ENCODE measurements at regions not wholly inside any gene's neighbourhood (a gene's known extent, or its start where the extent isn't known, plus 50 kb on each side); places are given as distances from the start of the nearest gene placed in this dataset.

DNA sequence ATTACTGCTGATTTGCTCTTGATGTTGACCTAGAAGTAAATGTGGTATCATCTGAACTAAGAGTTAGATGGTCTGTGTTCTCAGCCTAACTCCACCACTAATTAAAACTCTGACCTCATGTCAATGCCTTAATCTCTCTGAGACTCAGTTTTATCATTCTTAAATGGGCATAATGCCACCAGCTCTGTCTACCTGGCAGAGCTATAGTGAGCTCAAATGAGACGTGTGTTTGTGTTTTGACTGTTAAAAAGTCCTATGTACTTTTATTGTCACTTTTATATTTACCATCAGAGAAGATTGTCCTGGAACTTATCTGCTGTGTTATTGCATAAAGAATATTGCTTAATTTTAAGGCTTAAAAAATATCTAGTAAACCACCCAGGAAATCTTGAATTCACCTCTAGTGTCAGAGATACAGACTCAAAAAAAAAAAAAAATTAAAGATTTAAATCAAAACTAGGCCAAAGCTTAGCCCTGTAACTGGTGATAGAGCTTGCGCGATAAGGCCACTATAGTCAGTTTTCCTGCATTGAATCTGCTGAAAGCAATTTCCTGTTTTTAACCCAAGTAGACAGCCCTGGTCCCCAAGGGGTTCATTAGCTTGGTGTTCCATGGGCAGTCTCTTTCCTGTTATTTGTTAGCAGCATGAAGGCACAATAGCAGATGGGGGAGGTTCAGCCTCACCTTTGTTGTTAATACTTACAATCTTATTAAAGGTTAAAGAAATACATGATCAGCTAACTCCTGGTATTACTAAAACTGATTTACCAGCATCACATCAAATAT is 261.8 kb downstream of the ATP23 start:
- no peak for DNase-seq (ENCODE audit: low read depth)
- H3K4me3 ChIP-seq (ENCODE audit: low read depth, low read length): no peak overlapping the region
- TF ChIP-seq CTCF (IDR thresholded peaks at IDR 0.05; ENCODE audit: insufficient read depth, low read depth, low read length, missing control alignments): no peak

- no peak for TF ChIP-seq CTCF (IDR thresholded peaks at IDR 0.05; ENCODE audit: insufficient read depth, low read depth, low read length, missing control alignments)
- DNase-seq (ENCODE audit: low read depth): no peak
Measured at GRCh38 chr12:58204071-58204470, 262.7 kb downstream of the ATP23 start.

DNA sequence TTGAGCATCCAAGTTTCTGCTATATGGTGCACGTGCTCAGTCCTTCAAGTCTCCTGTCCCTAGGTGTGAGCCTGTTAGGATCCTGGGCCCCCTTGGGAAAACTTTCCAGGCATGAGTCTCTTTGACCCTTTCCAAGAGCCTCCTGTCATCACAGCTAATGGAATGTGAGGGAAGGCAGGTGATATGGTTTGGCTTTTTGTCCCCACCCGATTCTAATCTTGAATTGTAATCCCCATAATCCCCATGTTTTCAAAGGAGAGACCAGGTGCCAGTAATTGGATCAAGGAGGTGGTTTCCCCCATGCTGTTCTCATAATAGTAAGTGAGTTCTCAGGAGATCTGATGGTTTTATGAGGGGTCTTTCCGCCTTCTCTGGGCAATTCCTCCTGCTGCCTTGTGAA is 265.5 kb downstream of the ATP23 start:
- no peak for DNase-seq (ENCODE audit: low read depth)
- H3K4me3 ChIP-seq (ENCODE audit: low read depth, low read length): no peak overlapping the region
- TF ChIP-seq CTCF (IDR thresholded peaks at IDR 0.05; ENCODE audit: insufficient read depth, low read depth, low read length, missing control alignments): no peak

More at GRCh38 chr12:58204071-58204470, 262.7 kb downstream of the ATP23 start:
- H3K4me3 ChIP-seq (ENCODE audit: low read depth, low read length): no peak overlapping the region

GRCh38 chr12:58211211-58211610 is 269.8 kb downstream of the ATP23 start:
- no peak for DNase-seq (ENCODE audit: low read depth)
- no peak for TF ChIP-seq CTCF (IDR thresholded peaks at IDR 0.05; ENCODE audit: insufficient read depth, low read depth, low read length, missing control alignments)
- H3K4me3 ChIP-seq (ENCODE audit: low read depth, low read length): no peak overlapping the region

- TF ChIP-seq CTCF (IDR thresholded peaks at IDR 0.05; ENCODE audit: insufficient read depth, low read depth, low read length, missing control alignments): no peak
- no peak overlapping the region for H3K4me3 ChIP-seq (ENCODE audit: low read depth, low read length)
- DNase-seq (ENCODE audit: low read depth): no peak
Measured at GRCh38 chr12:58217130-58217529, 275.8 kb downstream of the ATP23 start.

DNA sequence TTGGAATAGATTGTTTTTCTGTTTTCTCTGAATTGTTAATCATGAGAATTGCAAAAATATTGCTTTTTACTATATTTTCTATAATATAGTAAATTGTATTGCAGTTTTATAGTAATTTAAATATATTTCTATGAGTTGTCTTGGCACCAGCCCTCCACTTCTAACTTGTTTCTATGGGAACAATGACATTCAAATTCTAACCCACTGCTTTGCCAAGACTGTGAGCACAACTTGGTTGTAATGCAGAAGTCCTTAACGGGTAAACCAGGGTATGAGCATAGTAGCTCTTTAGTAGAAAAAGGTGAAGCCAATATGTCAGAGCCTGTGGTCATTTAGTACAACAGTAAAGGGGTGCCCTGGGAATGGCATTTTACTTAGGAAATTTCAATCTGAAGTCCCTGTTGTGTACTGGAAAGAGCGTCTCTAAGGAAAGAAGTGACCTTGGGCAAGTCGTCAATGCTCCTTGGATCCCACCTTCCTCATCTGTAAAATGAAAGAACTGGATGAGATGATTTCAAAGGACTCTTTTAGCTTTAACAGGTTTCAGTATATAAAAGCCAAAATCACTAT is 283.3 kb downstream of the ATP23 start:
- H3K4me3 ChIP-seq (ENCODE audit: low read depth, low read length): no peak overlapping the region
- TF ChIP-seq CTCF (IDR thresholded peaks at IDR 0.05; ENCODE audit: insufficient read depth, low read depth, low read length, missing control alignments): no peak
- no peak for DNase-seq (ENCODE audit: low read depth)

Measured in GM12865 (cell line).